PFSK-1 (cell line): ENCODE measurements at regions not wholly inside any gene's neighbourhood (a gene's known extent, or its start where the extent isn't known, plus 50 kb on each side); places are given as distances from the start of the nearest gene placed in this dataset.

Experiments
- FOXP2 ChIP-seq: optimal IDR thresholded peaks from 2 replicates; pipeline ENCODE3; 2011; ENCODE audit warnings: borderline replicate concordance, control low read depth, inconsistent platforms; ENCODE audit not compliant: insufficient read depth; ENCODE audit errors: extremely low read length, extremely low read depth
- POLR2AphosphoS5 ChIP-seq: IDR thresholded peaks from 2 replicates; pipeline ENCODE4 v1.6.1; 2012; ENCODE audit warnings: low read depth, mild to moderate bottlenecking, control low read depth, low read length, moderate library complexity
- REST ChIP-seq, 2 experiments: IDR thresholded peaks; 2 replicates each; pipeline versions ENCODE4 v1.6.1 to v1.8.0; 2011 to 2012; ENCODE audit warnings: low read depth in 2 of 2, low read length in 2 of 2, control low read depth in 1 of 2, inconsistent platforms in 1 of 2, mild to moderate bottlenecking in 1 of 2, moderate library complexity in 1 of 2; ENCODE audit not compliant: insufficient read depth in 1 of 2
- SIN3A ChIP-seq: IDR thresholded peaks from 2 replicates; pipeline ENCODE4 v1.6.1; 2012; ENCODE audit warnings: mild to moderate bottlenecking, low read length, moderate library complexity, borderline replicate concordance; ENCODE audit not compliant: insufficient read depth
- TAF1 ChIP-seq: IDR thresholded peaks from 2 replicates; pipeline ENCODE4 v1.6.1; 2012; ENCODE audit warnings: low read length, control low read depth, borderline replicate concordance; ENCODE audit not compliant: insufficient read depth

GRCh38 chr20:52031563-52032303 is 159.8 kb downstream of the ZFP64 start:
- TF ChIP-seq SIN3A (no peak), FOXP2 (no peak), REST (IDR thresholded peaks at IDR 0.05; ENCODE audit: insufficient read depth in 1 of 2, low read depth in 2 of 2, low read length in 2 of 2) (no peak), POLR2AphosphoS5 (no peak), TAF1 (no peak)

GRCh38 chr20:52031206-52031562 is 160.4 kb downstream of the ZFP64 start:
- no peak for TF ChIP-seq POLR2AphosphoS5
- TF ChIP-seq REST (IDR thresholded peaks at IDR 0.05; ENCODE audit: insufficient read depth in 1 of 2, low read depth in 2 of 2, low read length in 2 of 2) = no peak
- no peak for TF ChIP-seq FOXP2
- no peak for TF ChIP-seq TAF1
- no peak for TF ChIP-seq SIN3A

GRCh38 chr20:52025938-52026337 is 165.6 kb downstream of the ZFP64 start:
- TF ChIP-seq POLR2AphosphoS5 = no peak
- TF ChIP-seq FOXP2 = no peak
- TF ChIP-seq REST (IDR thresholded peaks at IDR 0.05; ENCODE audit: insufficient read depth in 1 of 2, low read depth in 2 of 2, low read length in 2 of 2) = no peak
- TF ChIP-seq TAF1 = no peak
- no peak for TF ChIP-seq SIN3A

GRCh38 chr20:52019313-52019712 is 172.3 kb downstream of the ZFP64 start:
- TF ChIP-seq FOXP2 (no peak), TAF1 (no peak), POLR2AphosphoS5 (no peak), REST (IDR thresholded peaks at IDR 0.05; ENCODE audit: insufficient read depth in 1 of 2, low read depth in 2 of 2, low read length in 2 of 2) (no peak), SIN3A (no peak)
